Mononuclear cell (primary cell): ENCODE measurements at regions not wholly inside any gene's neighbourhood (a gene's known extent, or its start where the extent isn't known, plus 50 kb on each side); places are given as distances from the start of the nearest gene placed in this dataset.

Source experiments
- H3K27me3 ChIP-seq: 2 replicates; pipeline ENCODE4 v1.6.0; 2011; ENCODE audit warnings: low read length, control low read depth; ENCODE audit not compliant: insufficient read depth
- H3K4me1 ChIP-seq: 2 replicates; pipeline ENCODE4 v1.5.1; 2011; ENCODE audit warnings: mild to moderate bottlenecking, low read length, control low read depth; ENCODE audit not compliant: insufficient read depth
- H3K4me3 ChIP-seq: 2 replicates; pipeline ENCODE4 v1.5.1; 2011; ENCODE audit warnings: mild to moderate bottlenecking, low read length, moderate library complexity
- H3K9me3 ChIP-seq: 2 replicates; pipeline ENCODE4 v1.5.1; 2011; ENCODE audit warnings: low read depth, mild to moderate bottlenecking, control low read depth, low read length

DNA sequence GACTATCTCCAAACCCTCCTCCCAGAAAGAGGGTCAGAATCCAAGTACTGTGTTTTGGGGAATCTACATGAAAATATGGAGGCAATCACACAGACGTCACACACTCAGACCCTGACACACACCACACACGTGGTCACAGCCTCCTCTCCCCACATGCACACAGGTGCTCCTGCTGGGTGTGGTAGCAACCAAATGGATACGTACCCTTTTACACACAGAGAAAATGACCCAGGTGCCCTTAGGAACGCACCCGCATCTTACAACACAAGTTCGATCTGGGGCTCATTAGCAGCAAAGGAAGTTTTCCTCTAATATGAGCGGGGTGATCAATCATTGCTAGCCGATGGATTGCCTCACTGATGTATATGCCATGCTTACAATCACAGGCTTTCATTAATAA lies 480.2 kb upstream of the KLF4 start:
- H3K4me1 ChIP-seq = no peaks in the 10 kb centered on the region
- H3K9me3 ChIP-seq = no peaks in the 10 kb centered on the region
- H3K4me3 ChIP-seq = no peak overlapping the region
- H3K27me3 ChIP-seq = no peaks in the 10 kb centered on the region

GRCh38 chr9:107969141-107969540 lies 479.6 kb upstream of the KLF4 start:
- Histone ChIP-seq H3K4me3 (no peak overlapping the region), H3K4me1 (no peaks in the 10 kb centered on the region), H3K9me3 (no peaks in the 10 kb centered on the region), H3K27me3 (no peaks in the 10 kb centered on the region)

- Histone ChIP-seq H3K27me3 (no peaks in the 10 kb centered on the region), H3K4me1 (peaks cover 18% of the 10 kb centered on the region), H3K4me3 (no peak overlapping the region), H3K9me3 (no peaks in the 10 kb centered on the region)
Observed at GRCh38 chr9:107963246-107963645, 473.7 kb upstream of the KLF4 start.

DNA sequence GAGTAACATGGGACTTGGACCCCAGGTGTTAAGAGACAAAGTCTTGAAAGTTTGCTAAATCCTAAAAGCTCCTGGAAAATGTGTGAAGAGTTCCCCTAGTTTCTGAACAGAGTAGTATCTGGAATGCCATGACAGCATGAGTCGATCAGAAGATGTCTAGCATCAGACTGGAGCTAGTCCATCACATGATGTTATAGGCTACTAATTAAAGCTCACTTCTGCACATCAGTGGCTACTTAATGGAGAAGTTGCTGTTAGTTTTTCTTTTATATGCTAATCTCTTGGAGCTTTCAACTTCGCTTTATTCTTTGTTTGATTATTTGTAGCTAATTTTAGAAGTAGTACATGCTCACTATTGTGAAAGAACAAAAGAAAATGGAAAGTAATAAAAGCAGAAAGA lies 471.3 kb upstream of the KLF4 start:
- Histone ChIP-seq H3K9me3 (no peaks in the 10 kb centered on the region), H3K27me3 (no peaks in the 10 kb centered on the region), H3K4me1 (peaks cover 18% of the 10 kb centered on the region), H3K4me3 (no peak overlapping the region)

DNA sequence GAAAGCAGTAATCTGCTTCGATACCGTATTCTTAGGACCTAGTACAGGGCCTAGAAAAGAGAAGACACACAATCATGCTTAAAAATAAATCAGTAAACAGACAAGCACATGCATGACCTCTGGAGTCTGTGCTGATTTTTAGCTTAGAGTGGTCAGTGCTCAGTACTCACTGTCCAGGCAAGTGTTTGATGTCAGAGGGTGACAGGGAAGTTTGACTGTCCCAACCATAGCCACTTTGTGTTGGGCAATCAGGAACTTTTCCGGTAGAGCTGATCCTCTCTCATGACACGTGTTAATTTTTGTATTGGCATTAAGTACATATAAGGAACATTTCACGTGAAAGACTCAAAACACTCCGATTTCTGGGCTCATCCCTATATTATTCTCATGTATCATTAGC lies 464.7 kb upstream of the KLF4 start:
- H3K9me3 ChIP-seq = no peaks in the 10 kb centered on the region
- H3K4me1 ChIP-seq = peaks cover 25% of the 10 kb centered on the region
- H3K4me3 ChIP-seq = no peak overlapping the region
- H3K27me3 ChIP-seq = no peaks in the 10 kb centered on the region

- H3K9me3 ChIP-seq = no peaks in the 10 kb centered on the region
- H3K27me3 ChIP-seq = no peaks in the 10 kb centered on the region
- no peak overlapping the region for H3K4me3 ChIP-seq
- H3K4me1 ChIP-seq = peaks cover 31% of the 10 kb centered on the region
Observed at GRCh38 chr9:107953556-107954125, 464.1 kb upstream of the KLF4 start.

DNA sequence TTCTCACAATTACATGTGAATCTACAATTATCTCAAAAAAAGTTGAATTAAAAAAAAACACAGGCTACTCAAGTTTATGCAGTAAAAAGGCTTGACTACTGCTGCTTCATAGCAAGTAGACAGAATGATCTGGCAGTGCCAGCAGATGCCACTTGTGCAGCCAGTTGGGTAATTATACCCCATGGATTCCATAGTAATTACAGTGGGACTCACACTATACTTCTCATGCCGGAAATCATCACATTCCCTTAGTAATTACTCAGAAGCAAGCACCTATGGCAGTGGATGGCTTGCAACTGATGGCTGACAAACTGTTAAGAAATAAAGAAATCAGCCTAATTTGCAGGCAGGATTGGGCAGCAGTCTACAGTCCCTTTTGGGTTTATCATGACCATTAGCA lies 463.2 kb upstream of the KLF4 start:
- H3K4me3 ChIP-seq = no peak overlapping the region
- H3K4me1 ChIP-seq = peaks cover 38% of the 10 kb centered on the region
- no peaks in the 10 kb centered on the region for H3K27me3 ChIP-seq
- H3K9me3 ChIP-seq = no peaks in the 10 kb centered on the region

DNA sequence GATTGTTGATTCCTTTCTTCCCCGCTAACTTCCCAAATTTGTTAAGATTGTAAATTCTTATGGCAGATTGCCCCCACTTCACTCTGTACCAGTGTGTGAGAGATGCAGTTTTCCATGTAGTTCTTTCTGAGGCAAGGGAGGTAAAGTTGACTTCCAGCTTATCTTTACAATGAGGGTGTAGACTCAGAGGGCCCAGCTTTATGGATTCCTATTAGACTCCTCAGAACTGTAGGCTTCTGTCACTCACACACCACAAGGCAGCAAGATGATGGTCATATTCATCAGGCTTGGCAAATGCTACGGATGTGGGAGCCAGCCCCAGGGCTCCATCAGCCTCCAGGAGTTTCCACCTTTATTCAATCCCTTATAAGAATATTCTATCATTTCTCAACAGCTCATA lies 461.9 kb upstream of the KLF4 start:
- H3K4me3 ChIP-seq = no peak overlapping the region
- H3K27me3 ChIP-seq = no peaks in the 10 kb centered on the region
- H3K4me1 ChIP-seq = peaks cover 47% of the 10 kb centered on the region
- no peaks in the 10 kb centered on the region for H3K9me3 ChIP-seq

DNA sequence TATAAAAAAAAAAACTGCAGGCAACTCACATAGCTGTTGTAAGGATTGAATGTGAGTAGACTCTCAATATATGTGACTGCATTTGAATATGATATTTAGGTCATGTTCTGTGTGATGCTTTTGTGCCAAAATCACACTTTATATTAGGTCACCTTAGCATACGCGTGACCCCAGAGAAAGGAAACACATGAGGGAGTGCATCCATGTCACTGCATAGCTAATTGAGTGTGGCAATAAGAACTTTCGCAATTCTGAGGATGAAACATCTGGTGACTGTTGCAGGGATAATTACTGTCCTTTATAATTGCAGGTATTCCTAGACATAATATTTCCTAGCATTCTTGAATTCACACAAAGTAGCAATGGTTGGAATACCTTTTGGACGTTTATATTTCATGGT lies 459.5 kb upstream of the KLF4 start:
- Histone ChIP-seq H3K4me3 (no peak overlapping the region), H3K9me3 (no peaks in the 10 kb centered on the region), H3K27me3 (no peaks in the 10 kb centered on the region), H3K4me1 (peaks cover 41% of the 10 kb centered on the region)

GRCh38 chr9:107948601-107949000 lies 459.0 kb upstream of the KLF4 start:
- Histone ChIP-seq H3K9me3 (no peaks in the 10 kb centered on the region), H3K27me3 (no peaks in the 10 kb centered on the region), H3K4me1 (peaks cover 37% of the 10 kb centered on the region), H3K4me3 (no peak overlapping the region)

- H3K9me3 ChIP-seq = no peaks in the 10 kb centered on the region
- no peaks in the 10 kb centered on the region for H3K27me3 ChIP-seq
- H3K4me3 ChIP-seq = no peak overlapping the region
- peaks cover 34% of the 10 kb centered on the region for H3K4me1 ChIP-seq
Observed at GRCh38 chr9:107948086-107948485, 458.5 kb upstream of the KLF4 start.

DNA sequence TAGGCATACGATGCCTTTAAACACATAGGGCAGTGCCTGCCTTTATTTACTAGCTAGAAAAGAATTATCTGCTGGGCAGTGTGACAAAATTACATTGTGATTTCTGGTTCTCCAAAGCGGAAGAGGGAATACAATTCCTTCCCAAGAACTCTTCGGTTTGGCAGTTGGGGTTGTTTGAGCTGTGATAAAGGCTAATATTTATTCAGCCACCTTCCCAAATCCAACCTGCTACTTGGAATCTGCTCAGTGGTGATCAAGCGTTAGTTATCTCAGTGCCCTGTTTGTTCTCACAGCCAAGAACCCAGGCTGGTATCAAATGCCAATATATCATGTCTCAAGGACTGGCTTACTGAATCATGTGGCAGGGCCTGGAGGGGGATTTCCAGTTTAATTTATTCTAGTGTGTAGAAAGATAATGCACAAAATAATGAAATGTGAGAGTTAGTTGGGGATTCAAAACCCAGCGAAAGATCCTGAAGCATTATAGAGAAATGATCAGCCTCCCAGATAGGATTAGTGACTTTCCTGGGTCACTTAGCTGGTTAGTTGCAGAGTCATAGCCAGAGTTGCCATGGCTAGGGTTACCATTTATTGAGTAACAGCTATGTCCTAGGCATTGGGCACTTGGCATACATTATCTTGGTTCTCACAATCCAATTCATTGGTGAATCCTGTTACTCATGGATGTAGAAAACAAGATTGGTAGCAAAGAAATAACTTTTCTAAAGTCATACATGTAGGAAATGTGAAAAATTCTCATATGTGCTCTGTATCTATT lies 457.0 kb upstream of the KLF4 start:
- H3K4me1 ChIP-seq = peaks cover 34% of the 10 kb centered on the region
- no peaks in the 10 kb centered on the region for H3K27me3 ChIP-seq
- no peak overlapping the region for H3K4me3 ChIP-seq
- no peaks in the 10 kb centered on the region for H3K9me3 ChIP-seq

- H3K4me3 ChIP-seq = no peak overlapping the region
- H3K9me3 ChIP-seq = no peaks in the 10 kb centered on the region
- no peaks in the 10 kb centered on the region for H3K27me3 ChIP-seq
- peaks cover 34% of the 10 kb centered on the region for H3K4me1 ChIP-seq
Observed at GRCh38 chr9:107945961-107946360, 456.4 kb upstream of the KLF4 start.

DNA sequence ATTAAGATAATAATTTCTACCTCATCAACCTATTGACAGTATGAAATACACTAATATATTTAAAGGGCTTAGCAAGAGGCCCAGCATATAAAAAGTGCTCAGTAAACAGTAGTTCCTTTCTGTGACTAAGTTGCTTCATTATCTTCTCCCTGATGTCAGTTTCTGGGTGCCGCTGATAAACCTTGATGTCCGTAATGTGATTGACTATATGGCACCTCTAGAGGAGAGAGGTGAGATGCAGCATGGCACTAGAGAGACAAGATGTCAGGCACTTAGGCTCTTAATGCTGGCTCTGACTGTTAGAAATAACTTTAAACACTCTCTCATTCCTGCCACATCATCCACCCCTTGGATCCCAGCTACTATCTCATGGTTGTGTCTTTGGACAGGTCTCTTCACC lies 455.9 kb upstream of the KLF4 start:
- no peaks in the 10 kb centered on the region for H3K27me3 ChIP-seq
- no peak overlapping the region for H3K4me3 ChIP-seq
- H3K4me1 ChIP-seq = peaks cover 34% of the 10 kb centered on the region
- no peaks in the 10 kb centered on the region for H3K9me3 ChIP-seq

DNA sequence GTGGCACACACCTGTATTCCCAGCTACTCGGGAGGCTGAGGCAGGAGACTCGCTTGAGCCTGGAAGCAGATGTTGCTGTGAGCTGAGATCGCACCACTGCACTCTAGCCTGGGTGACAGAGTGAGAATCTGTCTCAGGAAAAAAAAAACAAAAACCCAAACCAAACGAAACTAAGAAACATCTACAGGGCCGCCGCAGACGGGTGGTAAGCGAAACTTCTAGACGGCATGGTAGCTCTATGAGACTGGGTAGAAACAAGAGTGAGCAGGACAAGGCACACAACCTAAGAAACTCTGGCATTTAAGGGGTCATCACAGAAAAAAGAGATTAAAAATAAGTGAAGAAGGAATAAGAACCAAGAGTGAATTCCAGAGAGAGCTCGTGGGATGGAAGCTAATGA lies 454.8 kb upstream of the KLF4 start:
- Histone ChIP-seq H3K4me3 (no peak overlapping the region), H3K27me3 (no peaks in the 10 kb centered on the region), H3K9me3 (no peaks in the 10 kb centered on the region), H3K4me1 (peaks cover 29% of the 10 kb centered on the region)

- Histone ChIP-seq H3K4me3 (no peak overlapping the region), H3K27me3 (no peaks in the 10 kb centered on the region), H3K4me1 (peaks cover 25% of the 10 kb centered on the region), H3K9me3 (no peaks in the 10 kb centered on the region)
Observed at GRCh38 chr9:107943901-107944300, 454.3 kb upstream of the KLF4 start.
